ENCODE measurements at regions not wholly inside any gene's neighbourhood (a gene's known extent, or its start where the extent isn't known, plus 50 kb on each side); places are given as distances from the start of the nearest gene placed in this dataset.

- TF ChIP-seq CTCF (IDR thresholded peaks at IDR 0.05) (no peak), POLR2A (IDR thresholded peaks at IDR 0.05) (no peak)
Measured at GRCh38 chr10:78441010-78441409, 407.3 kb downstream of the RPS24 start.

Data from thyroid gland (tissue), 4 donors.